GM23338 (cell line): ENCODE measurements at regions not wholly inside any gene's neighbourhood (a gene's known extent, or its start where the extent isn't known, plus 50 kb on each side); places are given as distances from the start of the nearest gene placed in this dataset.

Source experiments
- ATAC-seq: fragments of 200-7000 bp; cut with Tn5 transposase; 3 replicates; pipeline ENCODE4 v1.9.1; 2020
- DNase-seq: peaks from one replicate; pipeline ENCODE4 v3.0.0-alpha.2; 2015; ENCODE audit warnings: low spot score
- H2AFZ ChIP-seq: fragments of 200-600 bp; sonication (generic); 2 replicates; pipeline ENCODE4 v1.8.0; 2016; ENCODE audit warnings: antibody characterized with exemption, mild to moderate bottlenecking, moderate library complexity
- H3F3A ChIP-seq: fragments of 200-600 bp; sonication (generic); replicated peaks from 2 replicates; pipeline ENCODE4 v1.8.0; 2017; ENCODE audit warnings: antibody characterized with exemption, mixed run types, low read depth
- H3K27ac ChIP-seq: fragments of 200-600 bp; sonication (generic); 2 replicates; pipeline ENCODE4 v1.6.1; 2016; ENCODE audit warnings: low read depth
- H3K27me3 ChIP-seq: fragments of 200-600 bp; sonication (generic); 2 replicates; pipeline ENCODE4 v1.8.0; 2016; ENCODE audit warnings: mild to moderate bottlenecking, mixed run types, moderate library complexity; ENCODE audit not compliant: insufficient read depth
- H3K36me3 ChIP-seq: fragments of 200-600 bp; sonication (generic); 2 replicates; pipeline ENCODE4 v1.8.0; 2016; ENCODE audit warnings: mild to moderate bottlenecking; ENCODE audit not compliant: insufficient read depth
- H3K4me1 ChIP-seq: fragments of 200-600 bp; sonication (generic); 2 replicates; pipeline ENCODE4 v1.8.0; 2016; ENCODE audit warnings: mild to moderate bottlenecking, moderate library complexity; ENCODE audit not compliant: insufficient read depth
- H3K4me2 ChIP-seq: fragments of 200-600 bp; sonication (generic); 2 replicates; pipeline ENCODE4 v1.7.1; 2017; ENCODE audit warnings: mixed run types
- H3K4me3 ChIP-seq: fragments of 200-600 bp; sonication (generic); 2 replicates; pipeline ENCODE4 v1.6.1; 2016; ENCODE audit warnings: mixed run types
- H3K79me2 ChIP-seq: fragments of 200-600 bp; sonication (generic); replicated peaks from 2 replicates; pipeline ENCODE4 v1.8.0; 2017; ENCODE audit warnings: mild to moderate bottlenecking; ENCODE audit not compliant: insufficient read depth
- H3K9me2 ChIP-seq: fragments of 200-600 bp; sonication (generic); 2 replicates; pipeline ENCODE4 v1.8.0; 2017; ENCODE audit not compliant: insufficient read depth
- H4K20me1 ChIP-seq: fragments of 200-600 bp; sonication (generic); replicated peaks from 2 replicates; pipeline ENCODE4 v1.8.0; 2017; ENCODE audit warnings: mild to moderate bottlenecking; ENCODE audit not compliant: insufficient read depth
- H3K27ac Mint-ChIP-seq: 2 replicates; pipeline ENCODE4 v1.8.0; 2020; ENCODE audit warnings: inconsistent platforms, mild to moderate bottlenecking, moderate library complexity, mixed read lengths
- H3K27me3 Mint-ChIP-seq: 3 replicates; pipeline ENCODE4 v1.8.0; 2022; ENCODE audit warnings: low read depth, mild to moderate bottlenecking, moderate library complexity, mixed read lengths, inconsistent platforms; ENCODE audit not compliant: insufficient read depth, poor library complexity
- H3K36me3 Mint-ChIP-seq: 3 replicates; pipeline ENCODE4 v1.8.0; 2021; ENCODE audit warnings: low read depth, mild to moderate bottlenecking, inconsistent platforms, moderate library complexity, mixed read lengths
- H3K4me1 Mint-ChIP-seq: 3 replicates; pipeline ENCODE4 v1.8.0; 2020; ENCODE audit warnings: mild to moderate bottlenecking, inconsistent platforms, mixed read lengths
- H3K4me3 Mint-ChIP-seq: 3 replicates; pipeline ENCODE4 v1.8.0; 2021; ENCODE audit warnings: moderate library complexity, mild to moderate bottlenecking, inconsistent platforms, mixed read lengths
- H3K9me3 Mint-ChIP-seq: 3 replicates; pipeline ENCODE4 v1.8.0; 2020; ENCODE audit warnings: moderate library complexity, mild to moderate bottlenecking, inconsistent platforms, mixed read lengths
- CREB1 ChIP-seq: fragments of 250-450 bp; sonication (Bioruptor Pico); IDR thresholded peaks from 2 replicates; pipeline ENCODE4 v1.5.0; 2020; ENCODE audit warnings: low read depth, mild to moderate bottlenecking, moderate library complexity
- EZH2 ChIP-seq: fragments of 200-600 bp; sonication (generic); IDR thresholded peaks from one replicate; pipeline ENCODE4 v1.8.0; 2017; ENCODE audit warnings: antibody characterized with exemption, mild to moderate bottlenecking, low read depth; ENCODE audit not compliant: unreplicated experiment
- EZH2phosphoT487 ChIP-seq: fragments of 200-600 bp; sonication (generic); IDR thresholded peaks from one replicate; pipeline ENCODE4 v1.8.1; 2018; ENCODE audit warnings: antibody characterized with exemption; ENCODE audit not compliant: unreplicated experiment
- JUNB ChIP-seq: IDR thresholded peaks from one replicate; pipeline ENCODE4 v1.6.1; 2016; ENCODE audit warnings: antibody characterized with exemption; ENCODE audit not compliant: unreplicated experiment
- NANOG ChIP-seq: IDR thresholded peaks from 2 replicates; pipeline ENCODE4 v1.6.1; 2016; ENCODE audit warnings: antibody characterized with exemption, borderline replicate concordance
- POLR2AphosphoS5 ChIP-seq: IDR thresholded peaks from 2 replicates; pipeline ENCODE4 v1.6.1; 2016; ENCODE audit warnings: antibody characterized with exemption, low read depth
- STAT1 ChIP-seq: IDR thresholded peaks from one replicate; pipeline ENCODE4 v1.6.1; 2016; ENCODE audit warnings: antibody characterized with exemption; ENCODE audit not compliant: unreplicated experiment
- ZNF114 ChIP-seq: fragments of 250-450 bp; sonication (Bioruptor Pico); IDR thresholded peaks from 2 replicates; pipeline ENCODE4 v1.5.0; 2020; ENCODE audit warnings: mild to moderate bottlenecking, moderate library complexity
- ZNF331 ChIP-seq: fragments of 250-450 bp; sonication (Bioruptor Pico); IDR thresholded peaks from 2 replicates; pipeline ENCODE4 v1.5.0; 2020; ENCODE audit warnings: low read depth, mild to moderate bottlenecking, moderate library complexity
- TF ChIP-seq, protein P1 (sequence below), 2 experiments: fragments of 200-600 bp in 1 of 2; sonication (generic) in 1 of 2; conservative IDR thresholded peaks; 2 replicates each; pipeline versions ENCODE4 v1.5.1 to v1.6.1; 2016 to 2017; ENCODE audit warnings: antibody characterized with exemption in 2 of 2, low read depth in 2 of 2, mild to moderate bottlenecking in 2 of 2, moderate library complexity in 1 of 2
- TF ChIP-seq, protein P2 (sequence below): fragments of 250-450 bp; sonication (Bioruptor Pico); IDR thresholded peaks from 2 replicates; pipeline ENCODE4 v1.5.0; 2020; ENCODE audit warnings: mild to moderate bottlenecking, moderate library complexity
- TF ChIP-seq, protein P3 (sequence below): IDR thresholded peaks from 2 replicates; pipeline ENCODE4 v1.6.1; 2016; ENCODE audit warnings: antibody characterized with exemption
- TF ChIP-seq, protein P4 (sequence below): IDR thresholded peaks from one replicate; pipeline ENCODE4 v1.6.1; 2018; ENCODE audit warnings: antibody characterized with exemption; ENCODE audit not compliant: unreplicated experiment

DNA sequence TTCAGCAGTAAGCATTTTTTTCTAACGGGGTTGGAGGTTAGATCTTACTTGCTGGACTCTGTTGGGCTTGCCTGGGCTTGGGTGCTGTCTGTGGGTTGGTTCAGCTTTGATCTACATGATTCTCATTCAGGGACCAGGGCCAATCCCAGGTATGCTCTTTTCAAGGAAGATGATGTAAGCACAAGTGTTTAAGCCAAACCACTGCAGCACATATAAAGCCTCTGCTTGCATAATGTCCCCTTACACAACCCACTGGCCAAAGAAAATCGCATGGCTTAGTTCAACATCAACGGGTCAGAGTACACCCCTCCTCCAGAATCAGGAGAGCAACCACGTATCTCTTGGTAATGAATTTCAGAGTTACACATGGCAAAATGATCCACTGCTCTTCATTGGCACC, 83.9 kb downstream of the DNAJB9 start:
- H2AFZ ChIP-seq, result no peak overlapping the region
- DNase-seq (no peak), ATAC-seq (no peak)
- Mint-ChIP-seq H3K27ac (no peak overlapping the region), H3K4me1 (no peaks in the 10 kb centered on the region), H3K9me3 (no peaks in the 10 kb centered on the region), H3K4me3 (no peak overlapping the region), H3K27me3 (no peaks in the 10 kb centered on the region), H3K36me3 (no peaks in the 10 kb centered on the region)
- H3K36me3 ChIP-seq, result no peaks in the 10 kb centered on the region
- no peak overlapping the region for H3K27ac ChIP-seq
- no peaks in the 10 kb centered on the region for H3F3A ChIP-seq
- peaks cover 7% of the 10 kb centered on the region; the same call in 1 of the 2 replicates for H3K9me2 ChIP-seq
- TF ChIP-seq STAT1, result no peak
- TF ChIP-seq, protein P1, sequence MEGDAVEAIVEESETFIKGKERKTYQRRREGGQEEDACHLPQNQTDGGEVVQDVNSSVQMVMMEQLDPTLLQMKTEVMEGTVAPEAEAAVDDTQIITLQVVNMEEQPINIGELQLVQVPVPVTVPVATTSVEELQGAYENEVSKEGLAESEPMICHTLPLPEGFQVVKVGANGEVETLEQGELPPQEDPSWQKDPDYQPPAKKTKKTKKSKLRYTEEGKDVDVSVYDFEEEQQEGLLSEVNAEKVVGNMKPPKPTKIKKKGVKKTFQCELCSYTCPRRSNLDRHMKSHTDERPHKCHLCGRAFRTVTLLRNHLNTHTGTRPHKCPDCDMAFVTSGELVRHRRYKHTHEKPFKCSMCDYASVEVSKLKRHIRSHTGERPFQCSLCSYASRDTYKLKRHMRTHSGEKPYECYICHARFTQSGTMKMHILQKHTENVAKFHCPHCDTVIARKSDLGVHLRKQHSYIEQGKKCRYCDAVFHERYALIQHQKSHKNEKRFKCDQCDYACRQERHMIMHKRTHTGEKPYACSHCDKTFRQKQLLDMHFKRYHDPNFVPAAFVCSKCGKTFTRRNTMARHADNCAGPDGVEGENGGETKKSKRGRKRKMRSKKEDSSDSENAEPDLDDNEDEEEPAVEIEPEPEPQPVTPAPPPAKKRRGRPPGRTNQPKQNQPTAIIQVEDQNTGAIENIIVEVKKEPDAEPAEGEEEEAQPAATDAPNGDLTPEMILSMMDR (conservative IDR thresholded peaks at IDR 0.05; ENCODE audit: low read depth in 2 of 2), result no peak
- no peak for TF ChIP-seq ZNF331
- TF ChIP-seq, protein P2, sequence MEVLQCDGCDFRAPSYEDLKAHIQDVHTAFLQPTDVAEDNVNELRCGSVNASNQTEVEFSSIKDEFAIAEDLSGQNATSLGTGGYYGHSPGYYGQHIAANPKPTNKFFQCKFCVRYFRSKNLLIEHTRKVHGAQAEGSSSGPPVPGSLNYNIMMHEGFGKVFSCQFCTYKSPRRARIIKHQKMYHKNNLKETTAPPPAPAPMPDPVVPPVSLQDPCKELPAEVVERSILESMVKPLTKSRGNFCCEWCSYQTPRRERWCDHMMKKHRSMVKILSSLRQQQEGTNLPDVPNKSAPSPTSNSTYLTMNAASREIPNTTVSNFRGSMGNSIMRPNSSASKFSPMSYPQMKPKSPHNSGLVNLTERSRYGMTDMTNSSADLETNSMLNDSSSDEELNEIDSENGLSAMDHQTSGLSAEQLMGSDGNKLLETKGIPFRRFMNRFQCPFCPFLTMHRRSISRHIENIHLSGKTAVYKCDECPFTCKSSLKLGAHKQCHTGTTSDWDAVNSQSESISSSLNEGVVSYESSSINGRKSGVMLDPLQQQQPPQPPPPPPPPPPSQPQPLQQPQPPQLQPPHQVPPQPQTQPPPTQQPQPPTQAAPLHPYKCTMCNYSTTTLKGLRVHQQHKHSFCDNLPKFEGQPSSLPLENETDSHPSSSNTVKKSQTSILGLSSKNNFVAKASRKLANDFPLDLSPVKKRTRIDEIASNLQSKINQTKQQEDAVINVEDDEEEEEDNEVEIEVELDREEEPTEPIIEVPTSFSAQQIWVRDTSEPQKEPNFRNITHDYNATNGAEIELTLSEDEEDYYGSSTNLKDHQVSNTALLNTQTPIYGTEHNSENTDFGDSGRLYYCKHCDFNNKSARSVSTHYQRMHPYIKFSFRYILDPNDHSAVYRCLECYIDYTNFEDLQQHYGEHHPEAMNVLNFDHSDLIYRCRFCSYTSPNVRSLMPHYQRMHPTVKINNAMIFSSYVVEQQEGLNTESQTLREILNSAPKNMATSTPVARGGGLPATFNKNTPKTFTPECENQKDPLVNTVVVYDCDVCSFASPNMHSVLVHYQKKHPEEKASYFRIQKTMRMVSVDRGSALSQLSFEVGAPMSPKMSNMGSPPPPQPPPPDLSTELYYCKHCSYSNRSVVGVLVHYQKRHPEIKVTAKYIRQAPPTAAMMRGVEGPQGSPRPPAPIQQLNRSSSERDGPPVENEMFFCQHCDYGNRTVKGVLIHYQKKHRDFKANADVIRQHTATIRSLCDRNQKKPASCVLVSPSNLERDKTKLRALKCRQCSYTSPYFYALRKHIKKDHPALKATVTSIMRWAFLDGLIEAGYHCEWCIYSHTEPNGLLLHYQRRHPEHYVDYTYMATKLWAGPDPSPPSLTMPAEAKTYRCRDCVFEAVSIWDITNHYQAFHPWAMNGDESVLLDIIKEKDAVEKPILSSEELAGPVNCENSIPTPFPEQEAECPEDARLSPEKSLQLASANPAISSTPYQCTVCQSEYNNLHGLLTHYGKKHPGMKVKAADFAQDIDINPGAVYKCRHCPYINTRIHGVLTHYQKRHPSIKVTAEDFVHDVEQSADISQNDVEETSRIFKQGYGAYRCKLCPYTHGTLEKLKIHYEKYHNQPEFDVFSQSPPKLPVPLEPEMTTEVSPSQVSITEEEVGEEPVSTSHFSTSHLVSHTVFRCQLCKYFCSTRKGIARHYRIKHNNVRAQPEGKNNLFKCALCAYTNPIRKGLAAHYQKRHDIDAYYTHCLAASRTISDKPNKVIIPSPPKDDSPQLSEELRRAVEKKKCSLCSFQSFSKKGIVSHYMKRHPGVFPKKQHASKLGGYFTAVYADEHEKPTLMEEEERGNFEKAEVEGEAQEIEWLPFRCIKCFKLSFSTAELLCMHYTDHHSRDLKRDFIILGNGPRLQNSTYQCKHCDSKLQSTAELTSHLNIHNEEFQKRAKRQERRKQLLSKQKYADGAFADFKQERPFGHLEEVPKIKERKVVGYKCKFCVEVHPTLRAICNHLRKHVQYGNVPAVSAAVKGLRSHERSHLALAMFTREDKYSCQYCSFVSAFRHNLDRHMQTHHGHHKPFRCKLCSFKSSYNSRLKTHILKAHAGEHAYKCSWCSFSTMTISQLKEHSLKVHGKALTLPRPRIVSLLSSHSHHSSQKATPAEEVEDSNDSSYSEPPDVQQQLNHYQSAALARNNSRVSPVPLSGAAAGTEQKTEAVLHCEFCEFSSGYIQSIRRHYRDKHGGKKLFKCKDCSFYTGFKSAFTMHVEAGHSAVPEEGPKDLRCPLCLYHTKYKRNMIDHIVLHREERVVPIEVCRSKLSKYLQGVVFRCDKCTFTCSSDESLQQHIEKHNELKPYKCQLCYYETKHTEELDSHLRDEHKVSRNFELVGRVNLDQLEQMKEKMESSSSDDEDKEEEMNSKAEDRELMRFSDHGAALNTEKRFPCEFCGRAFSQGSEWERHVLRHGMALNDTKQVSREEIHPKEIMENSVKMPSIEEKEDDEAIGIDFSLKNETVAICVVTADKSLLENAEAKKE (CRISPR knock-in tag), result no peak
- no peak for TF ChIP-seq NANOG
- TF ChIP-seq, protein P3, sequence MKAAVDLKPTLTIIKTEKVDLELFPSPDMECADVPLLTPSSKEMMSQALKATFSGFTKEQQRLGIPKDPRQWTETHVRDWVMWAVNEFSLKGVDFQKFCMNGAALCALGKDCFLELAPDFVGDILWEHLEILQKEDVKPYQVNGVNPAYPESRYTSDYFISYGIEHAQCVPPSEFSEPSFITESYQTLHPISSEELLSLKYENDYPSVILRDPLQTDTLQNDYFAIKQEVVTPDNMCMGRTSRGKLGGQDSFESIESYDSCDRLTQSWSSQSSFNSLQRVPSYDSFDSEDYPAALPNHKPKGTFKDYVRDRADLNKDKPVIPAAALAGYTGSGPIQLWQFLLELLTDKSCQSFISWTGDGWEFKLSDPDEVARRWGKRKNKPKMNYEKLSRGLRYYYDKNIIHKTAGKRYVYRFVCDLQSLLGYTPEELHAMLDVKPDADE, result no peak
- no peak for TF ChIP-seq JUNB
- TF ChIP-seq CREB1 (CRISPR knock-in tag), result no peak
- no peak for TF ChIP-seq EZH2phosphoT487
- no peak for TF ChIP-seq POLR2AphosphoS5
- TF ChIP-seq, protein P4, sequence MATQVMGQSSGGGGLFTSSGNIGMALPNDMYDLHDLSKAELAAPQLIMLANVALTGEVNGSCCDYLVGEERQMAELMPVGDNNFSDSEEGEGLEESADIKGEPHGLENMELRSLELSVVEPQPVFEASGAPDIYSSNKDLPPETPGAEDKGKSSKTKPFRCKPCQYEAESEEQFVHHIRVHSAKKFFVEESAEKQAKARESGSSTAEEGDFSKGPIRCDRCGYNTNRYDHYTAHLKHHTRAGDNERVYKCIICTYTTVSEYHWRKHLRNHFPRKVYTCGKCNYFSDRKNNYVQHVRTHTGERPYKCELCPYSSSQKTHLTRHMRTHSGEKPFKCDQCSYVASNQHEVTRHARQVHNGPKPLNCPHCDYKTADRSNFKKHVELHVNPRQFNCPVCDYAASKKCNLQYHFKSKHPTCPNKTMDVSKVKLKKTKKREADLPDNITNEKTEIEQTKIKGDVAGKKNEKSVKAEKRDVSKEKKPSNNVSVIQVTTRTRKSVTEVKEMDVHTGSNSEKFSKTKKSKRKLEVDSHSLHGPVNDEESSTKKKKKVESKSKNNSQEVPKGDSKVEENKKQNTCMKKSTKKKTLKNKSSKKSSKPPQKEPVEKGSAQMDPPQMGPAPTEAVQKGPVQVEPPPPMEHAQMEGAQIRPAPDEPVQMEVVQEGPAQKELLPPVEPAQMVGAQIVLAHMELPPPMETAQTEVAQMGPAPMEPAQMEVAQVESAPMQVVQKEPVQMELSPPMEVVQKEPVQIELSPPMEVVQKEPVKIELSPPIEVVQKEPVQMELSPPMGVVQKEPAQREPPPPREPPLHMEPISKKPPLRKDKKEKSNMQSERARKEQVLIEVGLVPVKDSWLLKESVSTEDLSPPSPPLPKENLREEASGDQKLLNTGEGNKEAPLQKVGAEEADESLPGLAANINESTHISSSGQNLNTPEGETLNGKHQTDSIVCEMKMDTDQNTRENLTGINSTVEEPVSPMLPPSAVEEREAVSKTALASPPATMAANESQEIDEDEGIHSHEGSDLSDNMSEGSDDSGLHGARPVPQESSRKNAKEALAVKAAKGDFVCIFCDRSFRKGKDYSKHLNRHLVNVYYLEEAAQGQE, result no peak
- TF ChIP-seq ZNF114, result no peak
- TF ChIP-seq EZH2, result no peak
- H3K4me1 ChIP-seq, result no peaks in the 10 kb centered on the region
- no peaks in the 10 kb centered on the region for H3K27me3 ChIP-seq
- H3K4me3 ChIP-seq, result no peak overlapping the region
- no peak overlapping the region for H3K4me2 ChIP-seq
- H3K79me2 ChIP-seq, result no peaks in the 10 kb centered on the region
- no peaks in the 10 kb centered on the region for H4K20me1 ChIP-seq
